Testis (tissue), 2 donors: ENCODE measurements at regions not wholly inside any gene's neighbourhood (a gene's known extent, or its start where the extent isn't known, plus 50 kb on each side); places are given as distances from the start of the nearest gene placed in this dataset.

ENCODE experiments used
- POLR2A ChIP-seq: fragments of 450-650 bp; IDR thresholded peaks from one replicate; pipeline ENCODE4 v1.6.1; 2017; ENCODE audit warnings: antibody characterized with exemption, mild to moderate bottlenecking, moderate library complexity
- TF ChIP-seq, protein P1 (sequence below), 3 experiments: fragments of 450-650 bp in 2 of 3; fragments of 200-600 bp in 1 of 3; sonication (generic) in 1 of 3; IDR thresholded peaks; one replicate each; pipeline ENCODE4 v1.5.1; 2016 to 2019; ENCODE audit warnings: antibody characterized with exemption in 3 of 3, mild to moderate bottlenecking in 2 of 3, moderate library complexity in 1 of 3

DNA sequence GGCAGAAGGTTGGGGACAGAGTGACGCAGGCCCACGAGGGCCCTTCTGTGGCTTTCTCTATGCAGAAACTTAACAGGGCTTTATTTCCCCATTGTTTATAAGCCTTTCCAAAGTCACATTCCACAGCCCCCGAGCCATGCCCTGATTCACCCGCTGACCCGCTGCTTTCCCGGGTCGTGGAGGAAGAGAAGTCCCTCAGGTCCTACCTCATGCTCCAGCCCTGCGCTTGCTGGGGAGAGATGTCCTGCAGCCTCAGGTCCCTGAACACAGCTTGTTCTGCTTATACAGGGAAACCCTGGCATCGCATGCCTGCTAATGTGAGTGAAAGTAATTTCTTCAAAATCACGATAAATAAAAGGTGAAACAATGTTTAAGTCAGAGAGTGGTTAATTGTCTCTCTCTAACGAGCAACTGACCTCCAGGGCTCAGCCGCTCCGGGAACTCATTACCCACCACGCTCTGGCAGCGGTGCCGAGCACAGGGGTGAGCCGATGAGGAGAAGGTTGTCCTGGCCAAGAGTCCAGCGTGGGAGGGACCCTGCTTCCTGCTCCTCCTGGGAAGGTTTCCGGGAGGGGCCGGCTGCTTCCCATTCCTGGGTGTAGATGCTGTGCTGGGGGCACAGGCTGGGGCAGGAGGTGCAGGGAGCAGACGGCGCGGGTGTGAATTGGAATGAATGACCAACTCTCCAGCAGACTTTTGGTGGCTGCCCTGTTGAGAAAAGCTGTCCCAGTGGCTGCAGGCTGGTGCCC, 595.2 kb downstream of the BRD1 start:
- TF ChIP-seq, protein P1, sequence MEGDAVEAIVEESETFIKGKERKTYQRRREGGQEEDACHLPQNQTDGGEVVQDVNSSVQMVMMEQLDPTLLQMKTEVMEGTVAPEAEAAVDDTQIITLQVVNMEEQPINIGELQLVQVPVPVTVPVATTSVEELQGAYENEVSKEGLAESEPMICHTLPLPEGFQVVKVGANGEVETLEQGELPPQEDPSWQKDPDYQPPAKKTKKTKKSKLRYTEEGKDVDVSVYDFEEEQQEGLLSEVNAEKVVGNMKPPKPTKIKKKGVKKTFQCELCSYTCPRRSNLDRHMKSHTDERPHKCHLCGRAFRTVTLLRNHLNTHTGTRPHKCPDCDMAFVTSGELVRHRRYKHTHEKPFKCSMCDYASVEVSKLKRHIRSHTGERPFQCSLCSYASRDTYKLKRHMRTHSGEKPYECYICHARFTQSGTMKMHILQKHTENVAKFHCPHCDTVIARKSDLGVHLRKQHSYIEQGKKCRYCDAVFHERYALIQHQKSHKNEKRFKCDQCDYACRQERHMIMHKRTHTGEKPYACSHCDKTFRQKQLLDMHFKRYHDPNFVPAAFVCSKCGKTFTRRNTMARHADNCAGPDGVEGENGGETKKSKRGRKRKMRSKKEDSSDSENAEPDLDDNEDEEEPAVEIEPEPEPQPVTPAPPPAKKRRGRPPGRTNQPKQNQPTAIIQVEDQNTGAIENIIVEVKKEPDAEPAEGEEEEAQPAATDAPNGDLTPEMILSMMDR (IDR thresholded peaks at IDR 0.05), result no peak
- no peak for TF ChIP-seq POLR2A
